GM21515 (cell line): ENCODE measurements at regions not wholly inside any gene's neighbourhood (a gene's known extent, or its start where the extent isn't known, plus 50 kb on each side); places are given as distances from the start of the nearest gene placed in this dataset.
"Not testable (repeated sequence)": the region's sequence is repeated elsewhere in the genome, so short reads cannot be mapped to it uniquely, and the experiment has no call there.

Source experiments
- ATAC-seq: cut with Tn5 transposase; IDR thresholded peaks from one replicate; pipeline ENCODE4 v1.9.1; 2021; ENCODE audit not compliant: unreplicated experiment

GRCh38 chr5:143898916-143899591 lies 87.1 kb downstream of the HMHB1 start:
- no peak for ATAC-seq

GRCh38 chr5:143908959-143909358 lies 97.0 kb downstream of the HMHB1 start:
- no peak for ATAC-seq

GRCh38 chr5:143913008-143913752 lies 101.2 kb downstream of the HMHB1 start:
- no peak for ATAC-seq

- no peak for ATAC-seq
Measured at GRCh38 chr5:143914756-143915155, 102.8 kb downstream of the HMHB1 start.

GRCh38 chr5:143916451-143916850 lies 104.5 kb downstream of the HMHB1 start:
- no peak for ATAC-seq

- no peak for ATAC-seq
Measured at GRCh38 chr5:143918961-143919360, 107.0 kb downstream of the HMHB1 start.

GRCh38 chr5:143920772-143921171 lies 108.8 kb downstream of the HMHB1 start:
- ATAC-seq, result no peak

GRCh38 chr5:143921525-143922311 lies 109.8 kb downstream of the HMHB1 start:
- ATAC-seq, result no peak

GRCh38 chr5:143922718-143923117 lies 110.8 kb downstream of the HMHB1 start:
- ATAC-seq, result no peak

- no peak for ATAC-seq
Measured at GRCh38 chr5:143923634-143924266, 111.8 kb downstream of the HMHB1 start.

- ATAC-seq, result no peak
Measured at GRCh38 chr5:143924311-143924978, 112.5 kb downstream of the HMHB1 start.

GRCh38 chr5:143924979-143925325 lies 113.0 kb downstream of the HMHB1 start:
- not testable (repeated sequence) for ATAC-seq

- no peak for ATAC-seq
Measured at GRCh38 chr5:143929486-143929885, 117.5 kb downstream of the HMHB1 start.

GRCh38 chr5:143930561-143930960 lies 118.6 kb downstream of the HMHB1 start:
- ATAC-seq, result no peak

- no peak for ATAC-seq
Measured at GRCh38 chr5:143931476-143931875, 119.5 kb downstream of the HMHB1 start.

GRCh38 chr5:143931986-143932385 lies 120.0 kb downstream of the HMHB1 start:
- no peak for ATAC-seq

- ATAC-seq, result no peak
Measured at GRCh38 chr5:143932584-143932983, 120.6 kb downstream of the HMHB1 start.

GRCh38 chr5:143933451-143933850 lies 121.5 kb downstream of the HMHB1 start:
- no peak for ATAC-seq

GRCh38 chr5:143934821-143935220 lies 122.9 kb downstream of the HMHB1 start:
- ATAC-seq, result no peak

GRCh38 chr5:143938230-143938629 lies 126.3 kb downstream of the HMHB1 start:
- no peak for ATAC-seq

GRCh38 chr5:143946837-143947236 lies 134.9 kb downstream of the HMHB1 start:
- no peak for ATAC-seq
